Activated CD8-positive, alpha-beta memory T cell treated with anti-CD3 and anti-CD28 coated beads for 24 hours (primary cell): ENCODE measurements at regions not wholly inside any gene's neighbourhood (a gene's known extent, or its start where the extent isn't known, plus 50 kb on each side); places are given as distances from the start of the nearest gene placed in this dataset.

Experiments
- DNase-seq: peaks from one replicate; pipeline ENCODE4 v3.0.0-alpha.2; 2020

GRCh38 chr21:15247613-15248012, 182.8 kb upstream of the NRIP1 start:
- DNase-seq: no peak

- no peak for DNase-seq
Observed at GRCh38 chr21:15249285-15249993, 184.6 kb upstream of the NRIP1 start.

- DNase-seq: no peak
Observed at GRCh38 chr21:15250384-15250783, 185.6 kb upstream of the NRIP1 start.

DNA sequence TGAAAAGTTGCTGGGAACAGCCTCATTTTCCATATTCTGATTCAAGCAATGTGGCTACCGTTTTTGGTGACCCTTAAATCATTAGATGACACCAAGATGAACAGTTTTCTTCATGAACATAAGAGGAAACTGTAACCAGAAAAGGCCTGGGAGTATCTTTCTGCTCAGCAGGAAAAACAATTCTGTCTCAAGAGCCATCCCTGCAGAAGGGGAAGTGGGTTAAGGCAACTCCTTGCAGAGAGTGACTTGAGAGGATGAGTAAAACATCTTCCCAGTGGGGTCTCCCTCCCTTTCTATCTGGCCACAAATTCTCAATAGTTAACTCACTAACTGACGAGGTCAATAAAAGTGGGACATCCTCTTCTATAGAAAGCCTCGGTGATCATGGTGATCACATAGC, 187.6 kb upstream of the NRIP1 start:
- DNase-seq: no peak

GRCh38 chr21:15254111-15254510, 189.3 kb upstream of the NRIP1 start:
- DNase-seq: no peak

DNA sequence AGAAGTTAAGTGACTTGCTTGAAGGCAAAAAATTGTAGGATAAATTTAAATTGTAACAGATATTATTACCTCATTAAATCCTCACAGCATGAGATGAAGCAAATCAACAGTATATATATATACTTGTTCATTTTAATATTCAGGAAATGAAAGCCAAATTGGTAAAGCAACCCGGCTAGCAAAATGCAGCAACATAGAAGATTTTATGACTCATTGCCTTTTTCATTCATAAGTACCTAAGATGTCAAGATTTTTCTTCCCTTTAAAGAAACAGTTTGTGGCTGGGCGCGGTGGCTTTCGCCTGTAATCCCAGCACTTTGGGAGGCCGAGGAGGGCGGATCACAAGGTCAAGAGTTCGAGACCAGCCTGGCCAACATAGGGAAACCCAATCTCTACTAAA, 190.5 kb upstream of the NRIP1 start:
- no peak for DNase-seq

DNA sequence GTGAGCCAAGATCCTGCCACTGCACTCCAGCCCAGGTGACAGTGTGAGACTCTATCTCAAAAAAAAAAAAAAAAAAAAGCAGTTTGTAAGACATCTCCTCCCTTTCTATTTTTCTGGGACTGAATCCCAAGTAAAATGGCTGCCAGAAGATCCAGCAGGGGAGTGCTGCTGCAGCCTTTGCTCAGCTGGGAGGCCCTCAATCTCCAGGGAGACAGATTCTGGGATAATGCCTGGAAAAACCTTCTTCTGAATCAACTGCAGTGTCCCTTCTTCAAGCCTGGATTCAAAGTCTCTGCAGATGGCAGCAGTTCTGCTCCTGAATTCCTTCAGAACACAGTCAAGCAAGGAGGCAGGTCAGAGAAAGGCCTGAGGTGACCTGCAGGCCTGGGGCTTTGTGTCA, 191.0 kb upstream of the NRIP1 start:
- no peak for DNase-seq

DNA sequence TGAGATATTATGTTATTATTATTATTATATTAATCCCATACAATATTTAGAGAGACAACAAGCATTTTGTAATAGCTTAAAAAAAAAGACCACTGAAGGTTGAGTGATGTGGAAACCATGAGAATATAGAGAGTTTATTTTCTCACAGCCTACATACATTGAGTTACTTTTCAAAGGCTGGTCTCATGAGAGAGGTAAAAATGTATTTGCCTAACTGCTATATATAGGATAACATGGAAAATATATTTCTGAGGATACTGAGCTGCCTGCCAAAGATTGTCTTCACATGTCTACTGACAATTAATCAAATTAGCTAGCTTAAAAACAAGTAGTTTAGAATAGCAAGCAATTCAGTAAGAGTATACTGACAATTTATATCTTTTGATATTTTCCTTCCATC, 192.2 kb upstream of the NRIP1 start:
- DNase-seq: no peak

DNA sequence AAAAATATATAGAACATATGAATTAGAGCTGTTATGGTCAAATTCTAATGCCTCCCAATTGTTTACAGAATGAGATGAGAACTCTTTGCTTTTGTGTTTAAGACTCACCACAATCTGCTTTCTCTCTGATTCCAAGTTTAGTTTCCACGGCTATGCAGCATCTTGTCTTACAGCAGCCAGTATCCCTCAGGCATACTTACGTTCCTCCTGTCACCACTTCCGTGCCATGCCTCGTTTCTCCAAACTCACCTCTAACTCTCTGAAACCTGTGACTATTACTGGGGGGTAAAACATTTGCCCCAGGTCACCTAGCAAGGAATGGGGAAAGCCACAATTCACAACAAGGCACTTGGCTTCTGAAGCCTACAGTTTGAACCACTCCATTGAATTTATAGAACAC, 192.8 kb upstream of the NRIP1 start:
- DNase-seq: no peak

DNA sequence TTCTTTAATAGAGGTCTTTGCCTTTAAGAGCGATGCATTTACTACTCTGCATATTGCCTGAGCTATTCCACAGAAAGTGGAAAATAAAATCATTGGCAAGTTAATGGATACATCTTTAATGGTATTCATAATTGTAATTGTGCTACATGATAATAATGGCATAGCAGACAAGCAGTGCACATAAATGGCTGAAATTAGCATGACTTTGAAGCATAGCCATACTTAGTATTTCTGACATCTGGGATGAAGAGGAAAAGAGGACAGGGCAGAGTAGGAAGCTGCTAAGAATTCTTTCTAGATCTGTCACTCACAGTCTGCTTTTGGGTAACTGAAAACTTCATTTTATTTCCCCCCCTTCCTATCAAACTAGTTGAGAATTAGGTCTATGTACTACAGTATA, 195.0 kb upstream of the NRIP1 start:
- DNase-seq: no peak

- DNase-seq: no peak
Observed at GRCh38 chr21:15260604-15261003, 195.8 kb upstream of the NRIP1 start.

DNA sequence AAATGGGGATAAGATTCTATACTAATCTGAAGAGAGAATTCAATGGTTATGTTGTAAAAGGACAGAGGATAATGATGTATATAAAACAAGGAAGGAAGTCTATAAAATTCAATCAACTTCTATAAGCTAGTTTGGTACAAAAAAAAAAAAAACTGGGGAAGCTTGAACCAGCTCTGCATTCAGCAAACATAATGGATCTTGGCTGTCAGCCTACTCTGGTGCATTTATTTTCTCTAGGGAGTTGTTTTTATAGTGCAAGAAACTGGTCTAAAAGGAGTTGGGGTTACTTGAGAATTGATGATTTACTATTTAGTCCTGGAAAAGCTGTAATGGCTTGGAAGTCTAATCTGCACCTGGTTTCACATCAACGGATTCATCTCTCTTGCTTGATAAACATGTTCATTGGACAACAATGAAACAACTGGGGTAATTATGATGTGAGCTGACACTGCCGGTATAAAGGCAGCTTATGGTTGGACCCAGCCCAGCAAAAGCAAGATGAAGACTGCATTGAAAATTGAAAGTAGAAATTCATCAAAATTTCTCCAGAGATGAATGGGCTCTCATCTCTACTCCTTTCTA, 199.4 kb upstream of the NRIP1 start:
- DNase-seq: no peak

GRCh38 chr21:15272171-15272570, 207.4 kb upstream of the NRIP1 start:
- no peak for DNase-seq

- DNase-seq: no peak
Observed at GRCh38 chr21:15272591-15272990, 207.8 kb upstream of the NRIP1 start.

DNA sequence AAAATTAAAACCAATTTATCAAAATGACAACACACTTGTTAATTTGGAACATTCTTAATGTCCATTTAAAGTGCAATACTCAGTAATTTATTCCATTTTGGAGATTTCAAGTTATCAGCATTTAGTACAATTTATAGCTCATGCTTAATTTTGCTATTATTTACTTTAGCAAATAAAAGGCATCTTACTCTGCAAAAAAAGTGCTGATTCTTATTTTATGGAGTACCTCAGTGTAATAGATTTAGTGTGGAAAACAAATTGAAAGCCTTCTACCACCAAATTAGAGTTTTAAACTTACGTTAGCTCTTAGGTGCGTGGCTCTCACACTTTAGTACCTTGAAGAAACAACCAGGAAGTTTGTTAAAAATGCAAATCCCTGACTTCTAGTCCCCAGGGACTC, 208.4 kb upstream of the NRIP1 start:
- DNase-seq: no peak

DNA sequence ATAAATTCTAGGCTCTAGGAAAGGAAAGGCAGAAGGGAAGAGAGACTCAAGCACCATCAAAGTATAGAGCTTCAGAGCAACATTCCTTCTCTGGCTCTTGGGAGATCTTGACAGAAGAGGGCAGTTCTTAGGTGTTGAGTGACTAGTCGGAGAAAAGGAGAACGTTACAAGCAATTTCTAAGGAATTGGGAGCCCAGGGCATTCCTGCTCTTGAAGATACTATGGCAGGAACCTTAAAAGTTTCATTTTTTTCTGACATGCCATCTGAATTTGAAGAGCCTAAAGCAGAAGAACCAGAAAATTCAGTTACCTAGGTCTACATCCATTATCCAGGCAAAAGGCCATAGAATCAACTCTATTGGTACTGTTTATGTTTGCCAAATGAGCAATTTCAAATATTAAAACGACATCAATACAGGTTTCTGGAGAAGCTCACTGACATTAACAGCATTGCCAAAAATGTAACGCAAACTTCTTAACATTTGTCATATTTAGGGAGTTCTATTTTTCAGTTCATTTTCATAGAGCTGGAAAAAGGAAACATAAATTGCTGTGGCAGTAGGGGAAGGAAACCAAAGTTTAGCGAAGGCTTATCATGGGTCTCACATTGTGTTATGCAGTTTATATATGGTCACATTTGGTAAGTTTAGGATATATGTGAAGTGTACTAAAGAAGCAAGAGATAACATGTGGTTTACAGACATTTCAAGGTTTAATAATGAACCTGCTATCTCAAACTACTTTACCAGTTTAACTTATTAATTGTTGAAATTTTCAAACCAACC, 210.1 kb upstream of the NRIP1 start:
- DNase-seq: no peak

GRCh38 chr21:15275615-15276235, 210.9 kb upstream of the NRIP1 start:
- no peak for DNase-seq

DNA sequence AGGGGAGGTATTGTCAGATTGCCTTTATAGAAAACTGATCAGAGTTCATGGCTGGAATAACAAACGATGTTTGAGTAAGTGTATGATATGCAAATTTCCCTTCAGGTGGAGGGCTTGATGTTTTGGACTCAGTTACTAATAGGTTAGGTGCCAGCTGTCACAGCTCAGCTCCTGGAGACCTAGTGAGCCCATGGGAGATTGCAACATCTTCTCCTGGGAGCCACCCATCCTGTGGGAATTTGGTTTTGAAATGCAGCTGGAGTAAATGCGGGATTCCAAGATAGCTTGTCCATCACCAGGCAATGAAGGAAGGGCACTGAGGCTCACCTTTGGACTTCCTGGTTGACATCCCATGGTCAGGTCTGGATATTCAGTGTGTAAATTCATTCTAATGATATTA, 211.4 kb upstream of the NRIP1 start:
- DNase-seq: no peak

GRCh38 chr21:15277466-15277865, 212.7 kb upstream of the NRIP1 start:
- DNase-seq: no peak

DNA sequence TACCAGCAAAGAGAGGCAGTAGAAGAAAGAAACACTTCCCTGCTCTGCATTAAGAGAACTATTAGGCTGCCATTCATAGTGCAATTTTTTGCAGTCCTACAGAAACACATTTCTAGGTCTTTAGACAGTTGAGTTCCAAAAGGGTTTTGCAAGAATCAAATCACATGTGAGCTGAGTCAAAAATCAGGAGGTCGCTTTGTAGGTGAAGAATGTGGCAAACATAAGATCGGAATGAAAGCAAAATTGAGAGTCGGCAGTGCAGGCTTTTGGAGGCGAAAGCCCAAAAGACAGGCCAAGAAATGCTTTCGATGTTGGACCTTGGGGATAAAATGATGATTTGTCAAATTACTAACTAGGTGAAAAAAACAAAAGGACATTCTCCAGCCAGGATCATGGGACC, 213.5 kb upstream of the NRIP1 start:
- no peak for DNase-seq

DNA sequence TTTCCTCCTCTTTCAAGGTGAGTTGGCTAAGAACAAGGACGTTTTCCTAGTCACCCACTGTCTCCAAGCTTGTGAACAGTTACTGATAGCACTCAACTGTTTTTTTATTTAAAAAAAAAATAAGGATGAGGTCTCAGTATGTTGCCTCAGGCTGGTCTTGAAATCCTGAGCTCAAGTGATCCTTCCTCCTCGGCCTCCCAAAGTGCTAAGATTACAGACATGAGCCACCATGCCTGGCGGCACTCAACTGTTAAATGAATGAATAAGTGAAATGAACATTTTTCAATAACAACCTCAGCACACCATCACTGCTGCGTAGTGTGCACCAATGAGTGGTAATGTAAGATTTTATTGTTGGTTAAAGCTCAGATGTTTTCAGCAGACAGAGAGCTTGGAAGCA, 214.1 kb upstream of the NRIP1 start:
- DNase-seq: no peak

GRCh38 chr21:15279482-15279881, 214.7 kb upstream of the NRIP1 start:
- DNase-seq: no peak

DNA sequence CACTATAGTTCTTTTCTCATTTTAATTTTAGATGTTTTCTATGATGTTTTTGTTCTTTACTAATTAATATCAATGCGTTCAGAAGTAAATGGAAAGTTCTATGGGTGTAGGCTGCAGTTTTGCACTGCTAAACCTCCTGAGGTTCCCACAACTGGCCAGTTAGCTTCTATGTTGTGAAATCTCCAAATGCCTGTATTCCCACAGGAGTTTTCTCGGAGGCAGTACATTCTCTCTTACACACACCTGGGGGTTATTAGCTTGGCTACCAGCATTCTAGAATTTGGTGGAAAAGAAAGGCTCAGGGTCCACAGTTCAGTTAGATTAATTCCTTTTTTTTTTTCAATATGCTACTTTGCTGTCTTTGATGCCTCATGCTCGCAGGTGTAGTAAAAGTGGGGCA, 216.9 kb upstream of the NRIP1 start:
- DNase-seq: no peak

GRCh38 chr21:15282665-15283064, 217.9 kb upstream of the NRIP1 start:
- no peak for DNase-seq
